Heart left ventricle (tissue), 13 donors: ENCODE measurements at regions not wholly inside any gene's neighbourhood (a gene's known extent, or its start where the extent isn't known, plus 50 kb on each side); places are given as distances from the start of the nearest gene placed in this dataset.

ENCODE experiments used
- CTCF ChIP-seq, 12 donors: fragments of 200-600 bp; sonication (generic) in 4 of 12; IDR thresholded peaks; one replicate each; pipeline versions ENCODE4 v1.5.0 to v1.8.0; 2018 to 2022; ENCODE audit warnings: antibody characterized with exemption in 12 of 12, mild to moderate bottlenecking in 5 of 12
- POLR2A ChIP-seq, 2 donors: fragments of 450-650 bp; IDR thresholded peaks; one replicate each; pipeline ENCODE4 v1.6.1; 2017; ENCODE audit warnings: antibody characterized with exemption in 2 of 2, mild to moderate bottlenecking in 2 of 2, moderate library complexity in 2 of 2
- donor health status: ischemic (EF 13 %, LVEDD 7.1; RV severe dilation, severe dysfunction).
- donor health status: DM: no; HTN: yes; CAD: no.
- donor health status: DM: no; HTN: no; CAD: no.
- donor health status: ischemic (EF 25% LVEDD 6.9; RV normal size, moderate dysfunction).
- donor health status: ischemic (EF 25% LVEDD 5.7; RV mildly dilated, moderate dysfunction).
- donor health status: ischemic (EF 35%, LVEDD 5.7; RV mildly dilated, moderate dysfunction).
- donor health status: nonischemic (EF 11% LVEDD 7.7; RV severe dilation, severe dysfunction).
- donor health status: DM: yes; HTN: yes; CAD: no.
- donor health status: PGD.
- donor health status: ischemic (EF 29% LVEDD 5.4; RV normal size, mild dysfunction).
- donor health status: nonischemic (EF 23%, LVEDD 6.1; RV moderate dilation, normal function).

GRCh38 chr20:16846006-16846405 lies 97.8 kb downstream of the OTOR start:
- no peak for TF ChIP-seq CTCF (IDR thresholded peaks at IDR 0.05)
- no peak for TF ChIP-seq POLR2A (IDR thresholded peaks at IDR 0.05)
